Stimulated activated CD4-positive, alpha-beta T cell treated with anti-CD3 and anti-CD28 coated beads, Interleukin-1b, Interleukin-23, amount 100 ng/mL, for 48 hours (primary cell): ENCODE measurements at regions not wholly inside any gene's neighbourhood (a gene's known extent, or its start where the extent isn't known, plus 50 kb on each side); places are given as distances from the start of the nearest gene placed in this dataset.

Experiments used
- DNase-seq: peaks from one replicate; pipeline ENCODE4 v3.0.0-alpha.2; 2020

GRCh38 chr2:51120754-51121280 lies 88.9 kb upstream of the NRXN1 start:
- no peak for DNase-seq

GRCh38 chr2:51111532-51111931 lies 79.6 kb upstream of the NRXN1 start:
- DNase-seq: no peak

GRCh38 chr2:51108794-51109193 lies 76.9 kb upstream of the NRXN1 start:
- DNase-seq: no peak

GRCh38 chr2:51107841-51108240 lies 75.9 kb upstream of the NRXN1 start:
- no peak for DNase-seq

GRCh38 chr2:51105811-51106210 lies 73.9 kb upstream of the NRXN1 start:
- DNase-seq: no peak

- no peak for DNase-seq
Measured at GRCh38 chr2:51103205-51103604, 71.3 kb upstream of the NRXN1 start.

GRCh38 chr2:51093016-51093415 lies 61.1 kb upstream of the NRXN1 start:
- no peak for DNase-seq

GRCh38 chr2:51085420-51086068 lies 53.6 kb upstream of the NRXN1 start:
- no peak for DNase-seq

- no peak for DNase-seq
Measured at GRCh38 chr2:51084750-51085149, 52.8 kb upstream of the NRXN1 start.
